IPS DF 19.7 (cell line): ENCODE measurements at regions not wholly inside any gene's neighbourhood (a gene's known extent, or its start where the extent isn't known, plus 50 kb on each side); places are given as distances from the start of the nearest gene placed in this dataset.

ENCODE experiments used
- DNase-seq: peaks from one replicate; pipeline ENCODE4 v3.0.0-alpha.2; 2013; ENCODE audit warnings: low read depth, low spot score

- DNase-seq, result no peak
These were observed 513.6 kb upstream of the DPH6 start for GRCh38 chr15:36059596-36059995.

DNA sequence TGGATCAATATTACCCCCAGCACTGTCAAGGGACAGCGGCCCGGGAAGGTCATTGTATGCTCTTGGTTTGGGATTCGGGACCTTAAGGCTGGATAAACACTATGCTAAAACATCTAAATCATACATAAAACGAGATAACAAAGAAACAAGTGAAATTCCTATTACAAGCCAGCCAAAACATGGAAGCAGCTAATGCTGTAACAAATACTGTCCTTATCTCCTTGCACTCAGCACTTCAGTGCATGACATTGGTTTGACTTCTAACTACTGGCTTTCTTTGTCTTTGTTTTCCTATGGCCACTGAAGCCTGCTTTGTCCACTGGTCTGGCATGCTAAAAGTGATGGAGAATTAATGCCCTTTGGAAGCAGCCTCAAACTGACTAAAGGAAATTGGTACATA is 516.4 kb upstream of the DPH6 start:
- no peak for DNase-seq

DNA sequence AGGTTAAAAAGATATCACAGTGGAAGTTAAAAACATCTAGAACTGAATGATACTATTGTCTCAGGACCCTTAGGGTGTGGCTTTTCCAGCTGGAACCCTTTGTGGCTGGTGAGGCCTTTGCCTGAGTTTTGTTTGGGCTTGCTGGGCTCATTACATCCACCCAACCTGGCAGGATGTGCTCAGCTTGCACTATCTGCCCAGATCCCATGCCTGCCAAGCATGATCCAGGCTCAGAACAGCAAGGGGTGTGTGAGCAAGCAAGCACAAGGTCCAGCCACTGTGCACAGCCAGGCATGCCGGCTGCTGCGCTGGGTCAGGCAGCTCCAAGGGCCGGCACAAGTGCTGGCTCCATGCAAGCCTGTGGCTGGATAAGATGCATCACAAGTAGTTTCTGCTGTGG is 512.7 kb upstream of the CDIN1 start:
- DNase-seq, result no peak

DNA sequence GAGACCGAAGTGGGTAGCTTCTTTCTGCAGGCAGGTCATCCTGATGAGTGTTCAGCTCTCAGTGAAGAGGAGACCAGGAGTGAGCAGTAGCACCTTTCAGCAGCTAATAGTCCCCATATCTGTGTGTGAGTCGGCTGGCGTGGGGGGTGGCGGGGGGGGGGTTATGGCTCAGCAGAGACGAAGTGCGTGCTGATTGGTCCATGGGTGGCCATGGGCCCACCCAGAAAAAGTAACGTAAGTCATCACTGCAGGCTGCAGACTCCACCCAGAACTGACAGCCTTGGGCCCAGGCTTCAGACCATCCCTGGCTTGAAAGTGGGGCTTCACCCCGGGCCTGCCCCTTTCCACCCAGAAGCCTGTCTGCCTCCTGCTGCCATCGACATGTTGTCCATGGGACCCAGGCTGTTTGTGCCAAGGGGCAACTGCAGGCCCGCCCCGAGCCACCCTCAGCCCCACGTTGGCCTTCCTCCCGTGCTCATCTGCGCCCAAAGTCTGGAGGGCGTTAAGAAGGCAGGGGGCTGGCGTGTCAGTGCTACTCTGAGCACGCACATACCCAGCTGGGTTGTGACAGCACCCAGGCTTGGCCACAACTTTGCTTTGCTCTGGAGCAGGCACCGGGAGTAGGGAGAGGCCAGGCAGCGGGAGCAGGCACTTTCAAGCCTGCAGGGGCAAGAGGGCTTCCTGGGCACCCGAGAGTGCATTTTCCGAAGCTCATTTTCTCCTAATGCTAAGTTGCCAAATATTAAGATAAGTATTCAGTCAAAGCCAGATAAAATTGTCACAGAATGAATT is 511.7 kb upstream of the CDIN1 start:
- no peak for DNase-seq

GRCh38 chr15:36075333-36075732 is 504.1 kb upstream of the CDIN1 start:
- no peak for DNase-seq

DNA sequence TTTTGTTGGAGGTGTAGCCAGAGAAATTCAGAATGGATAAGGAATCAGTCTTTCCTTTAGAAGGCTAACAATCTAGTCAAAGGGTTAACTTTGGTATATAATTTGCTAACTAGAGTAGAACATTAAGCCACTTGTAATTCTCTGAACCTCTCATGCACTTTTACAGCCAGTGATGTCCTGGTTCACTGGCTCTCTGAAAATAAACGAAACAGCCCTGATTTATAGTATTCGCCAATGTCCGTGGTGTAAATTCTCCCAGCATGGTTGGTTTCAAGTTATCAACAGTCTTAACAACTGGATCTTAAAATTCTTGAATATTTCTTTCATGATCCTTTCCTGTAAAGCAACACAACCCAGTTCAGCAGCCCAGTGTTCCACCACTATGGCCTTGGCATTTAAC is 500.4 kb upstream of the CDIN1 start:
- DNase-seq, result no peak

DNA sequence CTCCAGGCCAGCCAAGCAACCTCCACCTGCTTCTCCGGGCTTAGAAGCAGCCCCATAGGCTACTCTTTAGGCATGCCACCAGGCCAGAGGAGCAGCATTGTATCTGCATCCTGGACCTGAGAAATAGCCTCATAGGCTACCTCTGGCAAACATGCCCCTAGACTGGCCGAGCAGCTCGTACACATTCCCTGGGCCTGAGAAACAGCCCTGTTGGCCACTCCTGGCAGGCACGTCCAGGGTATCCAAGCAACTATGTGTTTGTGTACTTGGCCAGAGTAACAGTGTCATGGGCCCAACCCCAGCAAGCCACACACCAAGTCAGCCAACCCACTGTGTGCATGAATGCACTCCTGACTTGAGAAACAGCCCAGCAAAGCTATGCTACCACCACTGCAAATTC is 498.7 kb upstream of the CDIN1 start:
- DNase-seq, result no peak

- DNase-seq, result no peak
These were observed 489.0 kb upstream of the CDIN1 start for GRCh38 chr15:36090286-36090946.

- DNase-seq, result no peak
These were observed 472.6 kb upstream of the CDIN1 start for GRCh38 chr15:36106640-36107335.

- no peak for DNase-seq
These were observed 470.9 kb upstream of the CDIN1 start for GRCh38 chr15:36108541-36108940.

DNA sequence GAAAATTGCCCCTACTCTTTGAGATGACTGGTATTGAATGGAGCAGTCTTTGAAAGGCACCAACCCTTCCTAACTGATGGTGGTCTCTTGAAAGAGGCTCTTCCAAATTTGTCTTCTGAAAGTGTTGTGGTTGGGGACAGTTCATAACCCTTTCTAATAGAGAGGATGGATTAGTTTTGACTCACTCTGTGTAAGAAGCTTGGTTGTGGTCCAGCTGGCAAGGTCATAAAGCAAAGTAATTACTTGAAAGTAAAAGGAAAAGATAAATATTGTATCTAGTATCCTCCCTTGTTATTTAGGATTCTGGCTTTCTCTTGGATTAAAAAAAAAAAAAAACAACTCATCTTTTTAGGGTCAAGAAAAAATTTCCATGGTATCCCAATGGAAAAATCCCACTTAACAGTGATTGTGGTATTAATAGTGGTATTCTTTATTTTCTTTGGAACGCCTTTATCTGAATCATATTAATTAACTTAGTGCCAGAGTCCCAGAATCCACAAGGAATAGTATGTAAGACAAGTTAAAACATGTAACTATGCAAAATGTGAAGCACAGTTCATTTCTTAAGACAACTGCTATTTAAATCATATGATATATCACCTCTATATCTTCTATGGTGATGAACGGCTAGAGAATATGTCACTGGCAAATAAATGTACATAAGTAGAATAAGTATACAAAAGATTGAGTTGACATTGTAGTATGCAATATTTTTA is 469.3 kb upstream of the CDIN1 start:
- no peak for DNase-seq

- no peak for DNase-seq
These were observed 468.8 kb upstream of the CDIN1 start for GRCh38 chr15:36110659-36110993.

DNA sequence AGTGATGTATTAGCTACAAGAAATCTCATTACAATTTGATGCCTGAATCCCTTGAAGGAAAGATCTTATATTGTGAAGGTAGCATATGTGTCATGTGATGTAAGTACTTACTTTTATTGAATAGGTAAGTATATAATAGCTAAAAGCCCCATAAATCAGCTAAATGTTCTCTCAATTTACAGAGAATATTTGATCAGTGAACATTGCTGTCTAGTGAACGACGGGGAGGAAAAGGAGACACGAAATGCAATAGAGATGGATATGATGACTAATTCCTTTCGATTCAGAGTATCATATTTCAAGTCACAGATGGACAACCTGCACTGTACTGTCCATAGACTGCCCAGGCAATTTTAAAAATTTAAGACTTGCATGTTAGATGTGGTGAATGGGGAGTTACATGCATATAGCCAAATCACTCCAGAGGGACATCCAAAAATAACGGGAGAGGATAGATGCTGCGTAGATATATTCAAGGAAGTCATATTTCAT is 462.1 kb upstream of the CDIN1 start:
- DNase-seq, result no peak

GRCh38 chr15:36126194-36126593 is 453.2 kb upstream of the CDIN1 start:
- no peak for DNase-seq

DNA sequence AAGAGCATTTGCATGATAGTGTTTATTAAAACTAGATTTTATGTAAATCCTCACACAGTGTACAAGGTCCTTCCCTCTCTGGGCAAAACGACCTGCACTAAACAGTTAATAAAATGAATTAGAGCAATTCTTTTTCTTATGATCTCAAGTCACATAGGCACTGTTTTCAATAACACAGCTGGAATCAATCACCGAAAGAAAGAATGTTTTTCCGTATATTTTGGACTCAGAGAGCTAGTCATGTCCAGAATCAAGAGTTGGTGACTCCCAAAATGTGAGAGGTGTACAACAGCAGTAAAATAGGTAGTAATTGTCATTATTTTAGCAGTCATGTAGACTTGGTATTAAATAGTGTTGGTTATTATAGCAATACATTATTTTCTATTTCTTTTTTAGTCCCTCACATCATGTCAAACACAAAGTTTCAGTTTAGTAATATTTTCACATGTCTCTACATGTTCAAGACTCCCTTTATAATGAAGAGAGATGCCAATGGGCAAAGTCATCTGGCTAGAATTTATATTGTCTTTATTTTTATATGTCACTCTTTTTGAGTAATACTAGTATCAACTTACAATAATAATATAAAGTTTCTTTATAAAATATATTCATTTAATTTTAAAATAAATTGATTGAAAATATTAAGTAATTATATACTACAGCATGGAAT is 448.6 kb upstream of the CDIN1 start:
- no peak for DNase-seq

GRCh38 chr15:36133742-36134141 is 445.7 kb upstream of the CDIN1 start:
- DNase-seq, result no peak

DNA sequence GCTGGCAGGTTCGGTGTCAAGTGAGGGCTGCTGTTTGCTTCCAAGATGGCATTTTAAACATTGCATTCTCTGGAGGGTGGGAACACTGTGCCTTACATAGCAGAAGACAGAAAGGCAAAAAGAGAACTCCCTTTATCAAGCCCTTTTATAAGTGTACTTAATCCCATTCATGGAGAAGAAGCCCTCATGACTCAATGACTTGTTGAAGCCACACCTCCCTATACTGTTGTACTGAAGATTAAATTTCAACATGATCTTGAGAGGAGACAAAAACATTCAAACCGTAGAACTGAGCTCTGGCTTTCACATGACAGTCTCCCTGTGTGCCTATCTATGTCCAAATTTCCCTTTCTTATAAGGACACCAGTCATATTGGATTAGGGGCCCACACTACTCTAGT is 443.4 kb upstream of the CDIN1 start:
- no peak for DNase-seq

- no peak for DNase-seq
These were observed 426.5 kb upstream of the CDIN1 start for GRCh38 chr15:36152936-36153335.

- DNase-seq, result no peak
These were observed 422.5 kb upstream of the CDIN1 start for GRCh38 chr15:36156879-36157427.

DNA sequence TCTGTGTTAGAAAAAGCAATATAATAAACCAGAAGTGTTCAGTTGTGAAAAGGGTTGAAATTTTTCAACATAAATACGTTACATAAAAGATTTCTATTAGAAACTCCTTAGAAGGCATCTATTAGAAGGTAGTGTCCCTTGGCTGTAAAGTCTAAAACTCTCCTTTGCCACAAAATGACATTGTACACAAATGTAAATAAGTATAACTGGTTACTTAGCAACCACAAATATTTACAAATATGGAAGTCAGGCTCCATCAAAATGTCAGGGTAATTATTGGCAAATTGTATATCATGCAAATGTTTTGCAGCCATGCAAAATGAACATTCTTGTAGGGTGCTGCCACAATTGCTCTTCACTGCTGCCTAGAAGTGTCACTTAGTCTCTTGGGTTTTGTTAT is 419.1 kb upstream of the CDIN1 start:
- no peak for DNase-seq

- DNase-seq, result no peak
These were observed 418.3 kb upstream of the CDIN1 start for GRCh38 chr15:36161108-36161507.
